ENCODE measurements at regions not wholly inside any gene's neighbourhood (a gene's known extent, or its start where the extent isn't known, plus 50 kb on each side); places are given as distances from the start of the nearest gene placed in this dataset.

- TF ChIP-seq, protein P1, sequence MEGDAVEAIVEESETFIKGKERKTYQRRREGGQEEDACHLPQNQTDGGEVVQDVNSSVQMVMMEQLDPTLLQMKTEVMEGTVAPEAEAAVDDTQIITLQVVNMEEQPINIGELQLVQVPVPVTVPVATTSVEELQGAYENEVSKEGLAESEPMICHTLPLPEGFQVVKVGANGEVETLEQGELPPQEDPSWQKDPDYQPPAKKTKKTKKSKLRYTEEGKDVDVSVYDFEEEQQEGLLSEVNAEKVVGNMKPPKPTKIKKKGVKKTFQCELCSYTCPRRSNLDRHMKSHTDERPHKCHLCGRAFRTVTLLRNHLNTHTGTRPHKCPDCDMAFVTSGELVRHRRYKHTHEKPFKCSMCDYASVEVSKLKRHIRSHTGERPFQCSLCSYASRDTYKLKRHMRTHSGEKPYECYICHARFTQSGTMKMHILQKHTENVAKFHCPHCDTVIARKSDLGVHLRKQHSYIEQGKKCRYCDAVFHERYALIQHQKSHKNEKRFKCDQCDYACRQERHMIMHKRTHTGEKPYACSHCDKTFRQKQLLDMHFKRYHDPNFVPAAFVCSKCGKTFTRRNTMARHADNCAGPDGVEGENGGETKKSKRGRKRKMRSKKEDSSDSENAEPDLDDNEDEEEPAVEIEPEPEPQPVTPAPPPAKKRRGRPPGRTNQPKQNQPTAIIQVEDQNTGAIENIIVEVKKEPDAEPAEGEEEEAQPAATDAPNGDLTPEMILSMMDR (IDR thresholded peaks at IDR 0.05; ENCODE audit: control insufficient read depth, insufficient read depth, low read depth, low read length, missing control alignments) = no peak
- H3K4me3 ChIP-seq (ENCODE audit: control insufficient read depth, low read depth, low read length) = no peak overlapping the region
- DNase-seq (ENCODE audit: low read depth) = no peak
Measured at GRCh38 chr3:71893122-71893521, 108.2 kb upstream of the PROK2 start.

- TF ChIP-seq, protein P1 (IDR thresholded peaks at IDR 0.05; ENCODE audit: control insufficient read depth, insufficient read depth, low read depth, low read length, missing control alignments) = no peak
- H3K4me3 ChIP-seq (ENCODE audit: control insufficient read depth, low read depth, low read length) = no peak overlapping the region
- DNase-seq (ENCODE audit: low read depth) = no peak
Measured at GRCh38 chr3:71891483-71891882, 106.5 kb upstream of the PROK2 start.

DNA sequence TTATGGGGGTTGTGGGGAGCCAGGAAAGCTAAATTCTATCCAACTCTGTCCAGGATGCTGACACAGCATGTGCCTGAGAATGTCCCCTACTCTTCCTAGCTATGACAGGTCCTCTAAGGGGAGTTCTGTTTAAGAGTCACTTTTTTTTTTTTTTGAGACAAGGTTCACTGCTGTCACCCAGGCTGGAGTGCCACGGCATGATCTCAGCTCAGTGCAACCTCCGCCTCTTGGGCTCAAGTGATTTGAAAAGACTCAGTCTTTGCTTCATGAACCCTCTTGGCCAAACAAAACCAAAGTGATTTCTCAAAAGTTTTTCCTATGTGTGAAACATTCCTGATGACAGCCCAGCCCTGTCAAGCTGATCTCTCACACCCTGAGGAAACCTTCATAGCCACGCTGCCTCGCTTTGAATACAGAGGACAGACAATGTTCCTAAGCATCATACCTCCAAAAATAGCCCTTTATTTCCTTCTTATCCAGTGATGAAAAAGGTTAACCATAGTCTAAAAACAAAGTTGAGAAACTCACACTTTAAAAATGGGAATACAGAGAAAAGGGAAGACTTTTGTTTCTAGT, 105.5 kb upstream of the PROK2 start:
- DNase-seq (ENCODE audit: low read depth) = no peak
- TF ChIP-seq, protein P1 (IDR thresholded peaks at IDR 0.05; ENCODE audit: control insufficient read depth, insufficient read depth, low read depth, low read length, missing control alignments) = no peak
- H3K4me3 ChIP-seq (ENCODE audit: control insufficient read depth, low read depth, low read length) = no peak overlapping the region

DNA sequence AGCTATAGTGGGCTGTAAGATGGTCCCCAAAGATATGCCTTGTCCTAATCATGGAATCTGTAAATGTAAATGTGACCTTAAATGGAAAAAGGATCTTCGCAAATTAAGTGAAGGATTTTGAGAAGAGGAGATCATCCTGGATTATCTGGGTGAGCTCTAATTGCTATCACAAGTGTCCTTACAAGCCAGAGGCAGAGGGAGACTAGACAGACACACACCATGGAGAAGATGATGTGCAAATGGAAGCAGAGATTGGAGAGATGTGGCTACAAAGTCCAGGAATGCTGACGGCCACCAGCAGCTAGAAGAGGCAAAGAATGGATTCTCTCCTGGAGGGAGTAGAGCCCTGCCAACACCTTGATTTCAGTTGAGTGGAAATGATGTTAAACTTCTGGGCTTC, 102.3 kb upstream of the PROK2 start:
- no peak for DNase-seq (ENCODE audit: low read depth)
- no peak overlapping the region for H3K4me3 ChIP-seq (ENCODE audit: control insufficient read depth, low read depth, low read length)
- TF ChIP-seq, protein P1 (IDR thresholded peaks at IDR 0.05; ENCODE audit: control insufficient read depth, insufficient read depth, low read depth, low read length, missing control alignments) = no peak

DNA sequence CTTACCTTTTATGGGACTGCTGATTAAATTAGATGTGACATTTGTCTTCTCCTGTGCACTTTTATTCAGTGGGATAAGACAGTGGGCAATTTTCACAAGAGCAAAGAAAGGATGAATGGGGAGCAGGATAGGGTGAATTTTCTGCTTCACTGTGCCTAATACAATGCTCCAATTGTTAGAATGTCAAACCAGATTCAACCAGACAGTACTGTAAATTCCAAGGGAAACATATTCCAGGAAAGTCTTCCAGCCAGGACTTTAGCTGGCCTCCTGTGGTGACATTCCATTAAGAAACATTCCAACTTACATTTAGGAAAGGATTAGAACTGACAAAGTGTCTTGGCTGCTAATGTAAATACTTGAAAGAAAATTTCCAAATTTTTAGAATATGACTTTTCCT, 100.1 kb upstream of the PROK2 start:
- no peak overlapping the region for H3K4me3 ChIP-seq (ENCODE audit: control insufficient read depth, low read depth, low read length)
- TF ChIP-seq, protein P1 (IDR thresholded peaks at IDR 0.05; ENCODE audit: control insufficient read depth, insufficient read depth, low read depth, low read length, missing control alignments) = no peak
- DNase-seq (ENCODE audit: low read depth) = no peak

GRCh38 chr3:71881732-71882131, 96.8 kb upstream of the PROK2 start:
- no peak for DNase-seq (ENCODE audit: low read depth)
- TF ChIP-seq, protein P1 (IDR thresholded peaks at IDR 0.05; ENCODE audit: control insufficient read depth, insufficient read depth, low read depth, low read length, missing control alignments) = no peak
- H3K4me3 ChIP-seq (ENCODE audit: control insufficient read depth, low read depth, low read length) = no peak overlapping the region

- TF ChIP-seq, protein P1 (IDR thresholded peaks at IDR 0.05; ENCODE audit: control insufficient read depth, insufficient read depth, low read depth, low read length, missing control alignments) = no peak
- no peak for DNase-seq (ENCODE audit: low read depth)
- H3K4me3 ChIP-seq (ENCODE audit: control insufficient read depth, low read depth, low read length) = no peak overlapping the region
Measured at GRCh38 chr3:71881041-71881440, 96.1 kb upstream of the PROK2 start.

Data from AG09309 (cell line).